ENCODE measurements at regions not wholly inside any gene's neighbourhood (a gene's known extent, or its start where the extent isn't known, plus 50 kb on each side); places are given as distances from the start of the nearest gene placed in this dataset.

GRCh38 chr1:226461087-226461486, 53.2 kb upstream of the PARP1 start:
- CTCF ChIA-PET: interaction anchor here (0.9 kb wide), 1 partner anchor 20 kb away, joined by 3 read pairs; no protein-coding TSS in a partner anchor
- DNase-seq (ENCODE audit: low spot score) (no peak), ATAC-seq (no peak)
- peaks cover 8% of the 10 kb centered on the region for H3K4me1 Mint-ChIP-seq
- peaks cover 47% of the 10 kb centered on the region for H3K9me3 Mint-ChIP-seq
- no peak overlapping the region for H3K4me3 Mint-ChIP-seq
- peaks cover 32% of the 10 kb centered on the region for H3K36me3 Mint-ChIP-seq
- no peak overlapping the region for H3K27ac Mint-ChIP-seq
- peaks cover 5% of the 10 kb centered on the region for H3K27me3 Mint-ChIP-seq (ENCODE audit: low read depth)
- POLR2A ChIA-PET: no interaction called here
- TF ChIP-seq CBFB (CRISPR knock-in tag; IDR thresholded peaks at IDR 0.05; ENCODE audit: low read depth) (no peak), TEAD1 (CRISPR knock-in tag; IDR thresholded peaks at IDR 0.05) (no peak), GABPB1 (CRISPR knock-in tag; IDR thresholded peaks at IDR 0.05) (no peak), ZNF121 (CRISPR knock-in tag; IDR thresholded peaks at IDR 0.05) (no peak), ETV6 (CRISPR knock-in tag; IDR thresholded peaks at IDR 0.05) (no peak), ERG (CRISPR knock-in tag; IDR thresholded peaks at IDR 0.05) (no peak), ZNF317 (CRISPR knock-in tag; IDR thresholded peaks at IDR 0.05; ENCODE audit: borderline replicate concordance, low read depth) (no peak), GTF2I (CRISPR knock-in tag; conservative IDR thresholded peaks at IDR 0.05) (no peak), ATF6 (CRISPR knock-in tag; IDR thresholded peaks at IDR 0.05) (no peak), ATF3 (CRISPR knock-in tag; conservative IDR thresholded peaks at IDR 0.05) (no peak), GRHL2 (CRISPR knock-in tag; IDR thresholded peaks at IDR 0.05; ENCODE audit: insufficient replicate concordance, severe bottlenecking) (no peak)

- H3K4me3 Mint-ChIP-seq: no peak overlapping the region
- no peak for DNase-seq (ENCODE audit: low spot score)
- no peak for ATAC-seq
- ChIA-PET CTCF (no interaction called here), POLR2A (no interaction called here)
- no peak overlapping the region for H3K27ac Mint-ChIP-seq
- peaks cover 8% of the 10 kb centered on the region for H3K27me3 Mint-ChIP-seq (ENCODE audit: low read depth)
- peaks cover 32% of the 10 kb centered on the region for H3K36me3 Mint-ChIP-seq
- no peaks in the 10 kb centered on the region for H3K4me1 Mint-ChIP-seq
- H3K9me3 Mint-ChIP-seq: peaks cover 56% of the 10 kb centered on the region
- TF ChIP-seq ZNF219 (CRISPR knock-in tag; IDR thresholded peaks at IDR 0.05; ENCODE audit: borderline replicate concordance): no peak
- TF ChIP-seq CTCF (IDR thresholded peaks at IDR 0.05): no peak
- TF ChIP-seq FOXJ3 (CRISPR knock-in tag; IDR thresholded peaks at IDR 0.05; ENCODE audit: borderline replicate concordance): no peak
- no peak for TF ChIP-seq TEAD1 (CRISPR knock-in tag; IDR thresholded peaks at IDR 0.05)
- TF ChIP-seq ZNF425 (CRISPR knock-in tag; conservative IDR thresholded peaks at IDR 0.05): no peak
- no peak for TF ChIP-seq CBFB (CRISPR knock-in tag; IDR thresholded peaks at IDR 0.05; ENCODE audit: low read depth)
- TF ChIP-seq EMX1 (CRISPR knock-in tag; IDR thresholded peaks at IDR 0.05): no peak
- TF ChIP-seq AR (CRISPR knock-in tag; IDR thresholded peaks at IDR 0.05): no peak
- no peak for TF ChIP-seq ZNF512 (CRISPR knock-in tag; IDR thresholded peaks at IDR 0.05; ENCODE audit: borderline replicate concordance)
- TF ChIP-seq ATF1 (CRISPR knock-in tag; IDR thresholded peaks at IDR 0.05): no peak
- TF ChIP-seq KAT7 (CRISPR knock-in tag; IDR thresholded peaks at IDR 0.05; ENCODE audit: borderline replicate concordance): no peak
- no peak for TF ChIP-seq TP53 (CRISPR knock-in tag; IDR thresholded peaks at IDR 0.05)
Measured at GRCh38 chr1:226463925-226464586, 56.2 kb upstream of the PARP1 start.

Data from WTC11 (cell line).